Liver (tissue), 8 donors: ENCODE measurements at regions not wholly inside any gene's neighbourhood (a gene's known extent, or its start where the extent isn't known, plus 50 kb on each side); places are given as distances from the start of the nearest gene placed in this dataset.

Source experiments
- DNase-seq: peaks from one replicate; pipeline ENCODE4 v3.0.0-alpha.2; 2017; ENCODE audit warnings: low spot score
- H3K27ac ChIP-seq, 2 donors: one replicate each; pipeline ENCODE4 v1.7.0; 2013; ENCODE audit warnings: inconsistent platforms in 2 of 2, low read length in 2 of 2, control low read depth in 1 of 2, low read depth in 1 of 2, mild to moderate bottlenecking in 1 of 2
- H3K27me3 ChIP-seq, 4 donors: one replicate each; pipeline versions ENCODE4 v1.6.1 to v1.7.0; 2013; ENCODE audit warnings: low read length in 3 of 4, inconsistent platforms in 1 of 4, mild to moderate bottlenecking in 1 of 4, moderate library complexity in 1 of 4; ENCODE audit not compliant: control insufficient read depth in 4 of 4, insufficient read depth in 4 of 4
- H3K36me3 ChIP-seq, 4 donors: one replicate each; pipeline versions ENCODE4 v1.6.1 to v1.7.0; 2013; ENCODE audit warnings: low read length in 3 of 4, mild to moderate bottlenecking in 3 of 4, low read depth in 1 of 4, moderate library complexity in 1 of 4; ENCODE audit not compliant: control insufficient read depth in 4 of 4, insufficient read depth in 3 of 4
- H3K4me1 ChIP-seq, 4 donors: one replicate each; pipeline versions ENCODE4 v1.6.1 to v1.7.0; 2013; ENCODE audit warnings: low read length in 3 of 4, mild to moderate bottlenecking in 3 of 4, moderate library complexity in 1 of 4; ENCODE audit not compliant: control insufficient read depth in 4 of 4, insufficient read depth in 4 of 4
- H3K4me3 ChIP-seq, 3 donors: one replicate each; pipeline versions ENCODE4 v1.6.1 to v1.7.0; 2013; ENCODE audit warnings: low read length in 3 of 3, control low read depth in 1 of 3, low read depth in 1 of 3, mild to moderate bottlenecking in 1 of 3
- H3K9ac ChIP-seq, 2 donors: one replicate each; pipeline ENCODE4 v1.7.0; 2013; ENCODE audit warnings: low read length in 2 of 2, mild to moderate bottlenecking in 2 of 2, moderate library complexity in 2 of 2, control low read depth in 1 of 2, low read depth in 1 of 2
- H3K9me3 ChIP-seq, 4 donors: one replicate each; pipeline versions ENCODE4 v1.6.1 to v1.7.0; 2013; ENCODE audit warnings: low read length in 3 of 4; ENCODE audit not compliant: control insufficient read depth in 4 of 4
- CTCF ChIP-seq: fragments of 150-350 bp; IDR thresholded peaks from 2 replicates; pipeline ENCODE4 v1.5.1; 2017; ENCODE audit warnings: improper control_type of control experiment, low read depth, low read length; ENCODE audit not compliant: missing input control
- EGR1 ChIP-seq, 2 donors: IDR thresholded peaks; 2 replicates each; pipeline ENCODE4 v1.6.1; 2016 to 2018; ENCODE audit warnings: antibody characterized with exemption in 2 of 2, low read depth in 2 of 2
- FOXA1 ChIP-seq: IDR thresholded peaks from 2 replicates; pipeline ENCODE4 v1.6.1; 2016; ENCODE audit warnings: antibody characterized with exemption
- FOXA2 ChIP-seq: IDR thresholded peaks from 2 replicates; pipeline ENCODE4 v1.6.1; 2016; ENCODE audit warnings: antibody characterized with exemption
- GABPA ChIP-seq, 2 donors: IDR thresholded peaks in 1 of 2; conservative IDR thresholded peaks in 1 of 2; 2 replicates each; pipeline ENCODE4 v1.6.1; 2016; ENCODE audit warnings: antibody characterized with exemption in 2 of 2, mild to moderate bottlenecking in 1 of 2, moderate library complexity in 1 of 2
- HNF4A ChIP-seq, 2 donors: conservative IDR thresholded peaks; 2 replicates each; pipeline ENCODE4 v1.6.1; 2016; ENCODE audit warnings: antibody characterized with exemption in 2 of 2, mild to moderate bottlenecking in 2 of 2
- MAX ChIP-seq: IDR thresholded peaks from 2 replicates; pipeline ENCODE4 v1.6.1; 2016; ENCODE audit warnings: antibody characterized with exemption
- NR2F2 ChIP-seq: IDR thresholded peaks from 2 replicates; pipeline ENCODE4 v1.6.1; 2016; ENCODE audit warnings: antibody characterized with exemption
- RAD21 ChIP-seq, 2 donors: IDR thresholded peaks; 2 replicates each; pipeline ENCODE4 v1.6.1; 2016; ENCODE audit warnings: antibody characterized with exemption in 2 of 2, mild to moderate bottlenecking in 2 of 2
- REST ChIP-seq: IDR thresholded peaks from 2 replicates; pipeline ENCODE4 v1.6.1; 2016; ENCODE audit warnings: antibody characterized with exemption, mild to moderate bottlenecking
- RXRA ChIP-seq, 2 donors: IDR thresholded peaks; 2 replicates each; pipeline ENCODE4 v1.6.1; 2017 to 2018; ENCODE audit warnings: antibody characterized with exemption in 2 of 2, mild to moderate bottlenecking in 1 of 2
- SP1 ChIP-seq: IDR thresholded peaks from 2 replicates; pipeline ENCODE4 v1.6.1; 2018; ENCODE audit warnings: antibody characterized with exemption, mild to moderate bottlenecking
- TAF1 ChIP-seq: conservative IDR thresholded peaks from 2 replicates; pipeline ENCODE4 v1.6.1; 2016; ENCODE audit warnings: antibody characterized with exemption, mild to moderate bottlenecking
- YY1 ChIP-seq: IDR thresholded peaks from 2 replicates; pipeline ENCODE4 v1.6.1; 2016; ENCODE audit warnings: antibody characterized with exemption, mild to moderate bottlenecking
- ZBTB33 ChIP-seq: IDR thresholded peaks from 2 replicates; pipeline ENCODE4 v1.6.1; 2016; ENCODE audit warnings: antibody characterized with exemption
- WGBS: extraction: QIAGEN DNeasy Blood & Tissue Kit; methylation state at CpG from one replicate; pipeline ENCODE4 v1.1.7; 2013; 5-methylcytosine and 5-hydroxymethylcytosine counted together
- donor health status: healthy.
- donor health status: healthy.
- donor health status: healthy.
- donor health status: healthy.
- donor health status: healthy.

- H3K9me3 ChIP-seq, result no peaks in the 10 kb centered on the region
- no peak overlapping the region for H3K4me3 ChIP-seq
- H3K9ac ChIP-seq, result no peak overlapping the region
- no peak overlapping the region for H3K27ac ChIP-seq
- H3K27me3 ChIP-seq, result no peaks in the 10 kb centered on the region
- no peaks in the 10 kb centered on the region for H3K4me1 ChIP-seq
- TF ChIP-seq FOXA2, result no peak
- TF ChIP-seq ZBTB33, result no peak
- TF ChIP-seq EGR1 (IDR thresholded peaks at IDR 0.05; ENCODE audit: low read depth in 2 of 2), result no peak
- no peak for TF ChIP-seq SP1
- TF ChIP-seq NR2F2, result no peak
- no peak for TF ChIP-seq RAD21 (IDR thresholded peaks at IDR 0.05)
- TF ChIP-seq CTCF, result no peak
- no peak for TF ChIP-seq RXRA (IDR thresholded peaks at IDR 0.05)
- TF ChIP-seq YY1, result no peak
- TF ChIP-seq FOXA1, result no peak
- TF ChIP-seq TAF1, result no peak
- TF ChIP-seq MAX, result no peak
- no peak for TF ChIP-seq REST
- no peak for TF ChIP-seq HNF4A (conservative IDR thresholded peaks at IDR 0.05)
- H3K36me3 ChIP-seq, result no peaks in the 10 kb centered on the region
- DNase-seq, result no peak
- 95% methylated on average over 16 of the region's 16 CpGs for WGBS
Measured at GRCh38 chr6:167435209-167435728, 110.4 kb downstream of the TTLL2 start.

- 90% methylated on average over 9 of the region's 9 CpGs for whole genome bisulfite sequencing
- Histone ChIP-seq H3K9ac (no peak overlapping the region), H3K4me3 (no peak overlapping the region), H3K27me3 (no peaks in the 10 kb centered on the region), H3K36me3 (no peaks in the 10 kb centered on the region), H3K9me3 (no peaks in the 10 kb centered on the region), H3K27ac (no peak overlapping the region), H3K4me1 (no peaks in the 10 kb centered on the region)
- DNase-seq, result peak; percentile 25
- TF ChIP-seq GABPA (IDR thresholded peaks at IDR 0.05 in 1 of 2, conservative IDR thresholded peaks at IDR 0.05 in 1 of 2), result no peak
- TF ChIP-seq MAX, result no peak
Measured at GRCh38 chr6:167437888-167438484, 113.1 kb downstream of the TTLL2 start.
